ENCODE measurements at regions not wholly inside any gene's neighbourhood (a gene's known extent, or its start where the extent isn't known, plus 50 kb on each side); places are given as distances from the start of the nearest gene placed in this dataset.

GRCh38 chr11:115672412-115672811 is 168.2 kb upstream of the CADM1 start:
- DNase-seq (ENCODE audit: low spot score), result no peak
- in situ Hi-C loops (cut with MboI; ENCODE audit: low sequenced_read_pairs, unreplicated experiment), result no loop called here
- TF ChIP-seq, protein P1, sequence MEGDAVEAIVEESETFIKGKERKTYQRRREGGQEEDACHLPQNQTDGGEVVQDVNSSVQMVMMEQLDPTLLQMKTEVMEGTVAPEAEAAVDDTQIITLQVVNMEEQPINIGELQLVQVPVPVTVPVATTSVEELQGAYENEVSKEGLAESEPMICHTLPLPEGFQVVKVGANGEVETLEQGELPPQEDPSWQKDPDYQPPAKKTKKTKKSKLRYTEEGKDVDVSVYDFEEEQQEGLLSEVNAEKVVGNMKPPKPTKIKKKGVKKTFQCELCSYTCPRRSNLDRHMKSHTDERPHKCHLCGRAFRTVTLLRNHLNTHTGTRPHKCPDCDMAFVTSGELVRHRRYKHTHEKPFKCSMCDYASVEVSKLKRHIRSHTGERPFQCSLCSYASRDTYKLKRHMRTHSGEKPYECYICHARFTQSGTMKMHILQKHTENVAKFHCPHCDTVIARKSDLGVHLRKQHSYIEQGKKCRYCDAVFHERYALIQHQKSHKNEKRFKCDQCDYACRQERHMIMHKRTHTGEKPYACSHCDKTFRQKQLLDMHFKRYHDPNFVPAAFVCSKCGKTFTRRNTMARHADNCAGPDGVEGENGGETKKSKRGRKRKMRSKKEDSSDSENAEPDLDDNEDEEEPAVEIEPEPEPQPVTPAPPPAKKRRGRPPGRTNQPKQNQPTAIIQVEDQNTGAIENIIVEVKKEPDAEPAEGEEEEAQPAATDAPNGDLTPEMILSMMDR (IDR thresholded peaks at IDR 0.05; ENCODE audit: borderline replicate concordance, control extremely low read depth, extremely low read depth, insufficient read depth, missing control alignments), result no peak

- in situ Hi-C loops (cut with MboI; ENCODE audit: low sequenced_read_pairs, unreplicated experiment), result no loop called here
- DNase-seq (ENCODE audit: low spot score), result no peak
- TF ChIP-seq, protein P1 (IDR thresholded peaks at IDR 0.05; ENCODE audit: borderline replicate concordance, control extremely low read depth, extremely low read depth, insufficient read depth, missing control alignments), result no peak
Measured at GRCh38 chr11:115670538-115671205, 166.5 kb upstream of the CADM1 start.

GRCh38 chr11:115665958-115666357 is 161.7 kb upstream of the CADM1 start:
- no peak for DNase-seq (ENCODE audit: low spot score)
- TF ChIP-seq, protein P1 (IDR thresholded peaks at IDR 0.05; ENCODE audit: borderline replicate concordance, control extremely low read depth, extremely low read depth, insufficient read depth, missing control alignments), result no peak

DNA sequence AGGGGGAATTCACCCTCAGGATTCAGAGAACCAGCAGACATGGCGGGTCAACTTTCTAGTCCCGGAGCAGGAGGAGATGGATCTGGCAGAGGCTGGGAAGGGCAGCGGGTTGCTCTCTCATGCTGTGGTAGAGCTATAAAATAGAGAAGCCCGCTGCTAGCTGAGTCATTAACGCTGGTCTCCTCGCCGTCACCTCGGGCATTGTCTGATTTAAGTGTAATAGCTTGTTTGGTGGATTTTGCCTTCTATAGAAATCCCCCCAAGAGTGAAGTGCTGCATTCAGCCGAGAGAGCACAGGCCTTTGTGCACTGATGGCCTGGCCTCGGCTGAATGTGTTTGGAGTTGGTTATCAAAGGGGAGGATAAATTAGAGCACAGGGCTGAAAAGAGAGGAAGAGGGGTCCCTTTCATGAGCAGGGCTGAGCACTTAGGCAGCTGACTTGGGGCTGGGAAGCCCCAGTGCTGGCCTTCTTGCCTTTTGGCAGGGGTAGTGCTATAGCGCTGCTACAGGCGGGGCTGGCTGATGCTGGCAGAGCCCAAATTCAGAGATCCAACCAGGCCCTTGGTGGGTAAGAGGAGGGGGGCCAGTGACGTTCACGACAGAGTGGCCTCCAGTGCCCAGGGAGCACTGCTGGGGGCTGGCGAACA is 161.1 kb upstream of the CADM1 start:
- no peak for DNase-seq (ENCODE audit: low spot score)
- TF ChIP-seq, protein P1 (IDR thresholded peaks at IDR 0.05; ENCODE audit: borderline replicate concordance, control extremely low read depth, extremely low read depth, insufficient read depth, missing control alignments), result no peak
- in situ Hi-C loops (cut with MboI; ENCODE audit: low sequenced_read_pairs, unreplicated experiment), result no loop called here

More at GRCh38 chr11:115665958-115666357, 161.7 kb upstream of the CADM1 start:
- in situ Hi-C loops (cut with MboI; ENCODE audit: low sequenced_read_pairs, unreplicated experiment), result no loop called here

DNA sequence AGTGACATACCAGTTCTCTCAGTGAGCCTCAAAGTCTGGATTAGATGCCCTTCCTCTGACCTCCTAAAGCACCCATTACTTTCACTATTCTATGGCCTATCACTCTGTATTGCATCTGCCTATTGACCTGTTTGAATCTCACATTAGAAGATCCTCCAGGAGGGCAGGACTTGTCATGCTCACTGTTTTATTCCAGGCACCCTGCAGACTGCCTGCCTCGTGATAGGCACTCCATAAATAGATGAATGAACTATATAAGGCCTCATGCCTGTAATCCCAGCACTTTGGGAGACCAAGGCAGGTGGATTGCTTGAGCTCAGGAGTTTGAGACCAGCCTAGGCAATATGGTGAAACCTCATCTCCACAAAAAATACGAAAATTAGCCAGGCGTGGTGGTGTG is 160.1 kb upstream of the CADM1 start:
- in situ Hi-C loops (cut with MboI; ENCODE audit: low sequenced_read_pairs, unreplicated experiment), result no loop called here
- TF ChIP-seq, protein P1 (IDR thresholded peaks at IDR 0.05; ENCODE audit: borderline replicate concordance, control extremely low read depth, extremely low read depth, insufficient read depth, missing control alignments), result no peak

GRCh38 chr11:115663790-115664189 is 159.6 kb upstream of the CADM1 start:
- no peak for DNase-seq (ENCODE audit: low spot score)
- in situ Hi-C loops (cut with MboI; ENCODE audit: low sequenced_read_pairs, unreplicated experiment), result no loop called here
- TF ChIP-seq, protein P1 (IDR thresholded peaks at IDR 0.05; ENCODE audit: borderline replicate concordance, control extremely low read depth, extremely low read depth, insufficient read depth, missing control alignments), result no peak

More for the DNA sequence above, 160.1 kb upstream of the CADM1 start:
- no peak for DNase-seq (ENCODE audit: low spot score)

All from GM13976 (cell line).